Left colon (tissue), 2 donors: ENCODE measurements at regions not wholly inside any gene's neighbourhood (a gene's known extent, or its start where the extent isn't known, plus 50 kb on each side); places are given as distances from the start of the nearest gene placed in this dataset.

Experiments used
- ATAC-seq: fragments of 200-7000 bp; cut with Tn5 transposase; one replicate; pipeline ENCODE4 v1.9.1; 2020; ENCODE audit warnings: mild to moderate bottlenecking, moderate library complexity
- DNase-seq, 2 donors: peaks; one replicate each; pipeline ENCODE4 v3.0.0-alpha.2; 2020
- intact Hi-C, 2 donors: fragments of 100-400 bp; cut with DNase I in 1 of 2; cut with micrococcal nuclease in 1 of 2; formaldehyde crosslinking; loops; one replicate each; pipeline versions ENCODE4 v1.11.2 to v1.14.0; 2022; cut with DNase I, micrococcal nuclease
- donor health status: DM: no; HTN: no; CAD: no.
- donor health status: DM: yes; HTN: yes; CAD: no.

GRCh38 chr10:132482090-132482800, 55.3 kb upstream of the INPP5A start:
- peak in 1 of 2 donors; percentile 23 for DNase-seq
- ATAC-seq = no peak
- intact Hi-C loops = no loop called here

- DNase-seq (no peak), ATAC-seq (no peak)
- intact Hi-C loops = no loop called here
These were observed 54.2 kb upstream of the INPP5A start for GRCh38 chr10:132483394-132483793.

DNA sequence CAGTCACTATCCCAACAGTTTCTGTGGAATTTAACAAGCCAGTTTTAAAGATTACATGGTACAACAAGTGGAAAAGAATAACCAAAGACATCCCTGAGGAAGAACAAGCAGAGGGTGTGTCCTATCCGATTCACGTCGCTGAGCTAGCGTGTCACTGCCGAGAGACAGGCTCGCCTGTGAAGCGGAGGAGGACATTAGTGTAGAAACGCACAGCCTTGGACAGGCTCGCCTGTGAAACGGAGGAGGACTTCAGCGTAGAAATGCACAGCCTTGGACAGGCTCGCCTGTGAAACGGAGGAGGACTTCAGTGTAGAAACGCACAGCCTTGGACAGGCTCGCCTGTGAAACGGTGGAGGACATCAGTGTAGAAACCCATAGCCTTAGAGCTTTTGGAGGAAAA, 52.7 kb upstream of the INPP5A start:
- DNase-seq = peak in 1 of 2 donors; percentile 9
- intact Hi-C loops = no loop called here
- no peak for ATAC-seq

DNA sequence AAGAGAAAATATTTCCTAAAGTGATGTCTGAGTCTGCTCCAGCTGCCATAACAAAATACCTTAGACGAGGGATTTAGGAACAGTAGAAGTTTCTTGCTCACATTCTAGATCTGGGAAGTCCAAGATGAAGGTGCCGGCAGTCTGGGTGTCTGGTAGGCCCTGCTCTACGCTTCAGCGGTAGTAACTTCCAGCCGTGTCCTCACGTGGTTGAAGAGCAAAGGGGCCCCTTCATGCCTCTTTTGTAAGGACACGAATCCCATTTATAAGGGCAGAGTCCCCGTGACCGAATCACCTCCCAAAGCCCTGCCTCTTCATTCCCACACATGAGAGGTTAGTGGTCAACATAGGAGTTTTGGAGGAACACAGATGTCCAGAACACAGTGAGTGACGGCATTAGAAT, 52.2 kb upstream of the INPP5A start:
- DNase-seq (peak in 1 of 2 donors; percentile 18), ATAC-seq (no peak)
- intact Hi-C loops = no loop called here

DNA sequence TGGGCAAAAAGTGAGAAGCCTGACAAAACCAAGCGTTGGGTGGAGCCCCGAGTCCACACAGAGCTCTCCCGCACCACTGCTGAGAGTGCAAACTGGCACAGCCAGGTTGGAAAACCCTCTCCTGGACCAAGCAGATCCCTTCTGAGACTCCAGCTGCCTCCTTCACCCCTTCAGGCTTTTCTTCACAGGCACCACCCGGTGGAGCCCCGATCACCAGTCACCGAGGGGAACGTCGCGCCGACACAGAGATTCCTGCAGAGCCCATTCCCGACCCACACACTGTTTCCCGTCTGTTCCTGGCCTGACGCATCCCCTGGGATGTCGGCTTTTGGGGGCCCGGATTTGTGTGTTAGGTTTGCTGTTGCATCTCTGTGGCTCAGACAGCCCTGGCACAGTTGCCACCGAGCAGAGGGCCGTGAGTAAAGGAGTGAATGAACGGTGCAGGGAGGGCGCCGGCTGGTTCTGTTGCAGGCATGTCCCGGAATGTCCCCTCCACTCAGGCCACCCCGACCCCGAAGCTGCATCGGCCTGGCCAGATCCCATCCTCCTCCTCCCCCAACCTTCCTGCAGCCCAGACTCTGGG, 51.0 kb upstream of the INPP5A start:
- intact Hi-C loops = no loop called here
- DNase-seq = peak in 1 of 2 donors; percentile 21
- ATAC-seq = no peak

- DNase-seq (peak in 1 of 2 donors; percentile 29), ATAC-seq (peak; percentile 81)
- intact Hi-C loops = no loop called here
These were observed 50.1 kb upstream of the INPP5A start for GRCh38 chr10:132487241-132488135.
